SU-DHL-6 (cell line): ENCODE measurements at regions not wholly inside any gene's neighbourhood (a gene's known extent, or its start where the extent isn't known, plus 50 kb on each side); places are given as distances from the start of the nearest gene placed in this dataset.

Experiments used
- H2AFZ ChIP-seq: fragments of 200-600 bp; sonication (generic); 2 replicates; pipeline ENCODE4 v1.6.1; 2014; ENCODE audit warnings: low read depth, mild to moderate bottlenecking, moderate library complexity, mixed read lengths, antibody characterized with exemption, low read length; ENCODE audit not compliant: severe bottlenecking
- H3F3A ChIP-seq: fragments of 200-600 bp; shearing (Covaris generic); 2 replicates; pipeline ENCODE4 v1.6.0; 2016; ENCODE audit warnings: antibody characterized with exemption, mild to moderate bottlenecking; ENCODE audit not compliant: insufficient read depth
- H3K27ac ChIP-seq: fragments of 200-600 bp; sonication (generic); 2 replicates; pipeline ENCODE4 v1.5.1; 2016; ENCODE audit warnings: low read depth, mild to moderate bottlenecking, low read length, moderate library complexity, mixed read lengths
- H3K27me3 ChIP-seq: fragments of 200-600 bp; sonication (generic), shearing (Covaris generic); 2 replicates; pipeline ENCODE4 v1.6.0; 2014; ENCODE audit warnings: mild to moderate bottlenecking, low read length
- H3K36me3 ChIP-seq: fragments of 200-600 bp; sonication (generic); 2 replicates; pipeline ENCODE4 v1.6.1; 2014; ENCODE audit warnings: mild to moderate bottlenecking, low read length, mixed read lengths
- H3K4me2 ChIP-seq: fragments of 300-600, 200-600 bp; shearing (Covaris generic), sonication (generic); 2 replicates; pipeline ENCODE4 v1.6.0; 2014; ENCODE audit warnings: low read length, low read depth, mild to moderate bottlenecking; ENCODE audit not compliant: poor library complexity, severe bottlenecking
- H3K4me3 ChIP-seq: fragments of 200-600 bp; sonication (generic); 2 replicates; pipeline ENCODE4 v1.5.1; 2014; ENCODE audit warnings: antibody characterized with exemption, low read length, mild to moderate bottlenecking, mixed read lengths; ENCODE audit not compliant: insufficient read depth, poor library complexity, severe bottlenecking
- H3K79me2 ChIP-seq: fragments of 200-600 bp; sonication (generic); 2 replicates; pipeline ENCODE4 v1.6.1; 2014; ENCODE audit warnings: mild to moderate bottlenecking, low read length, moderate library complexity; ENCODE audit not compliant: insufficient read depth
- H3K9ac ChIP-seq: fragments of 200-600 bp; sonication (generic); 2 replicates; pipeline ENCODE4 v1.7.0; 2014; ENCODE audit warnings: mild to moderate bottlenecking, low read length
- H3K9me2 ChIP-seq: fragments of 200-600 bp; sonication (generic); replicated peaks from 2 replicates; pipeline ENCODE4 v1.6.1; 2014; ENCODE audit warnings: low read length; ENCODE audit not compliant: insufficient read depth
- H3K9me3 ChIP-seq: fragments of 200-600 bp; sonication (generic); 2 replicates; pipeline ENCODE4 v1.6.1; 2014; ENCODE audit warnings: low read length, mixed read lengths; ENCODE audit not compliant: insufficient read depth
- H4K20me1 ChIP-seq: fragments of 200-600 bp; sonication (generic); 2 replicates; pipeline ENCODE4 v1.6.1; 2014; ENCODE audit warnings: low read depth, mild to moderate bottlenecking, antibody characterized with exemption, low read length, moderate library complexity, mixed read lengths
- EZH2phosphoT487 ChIP-seq: fragments of 200-600 bp; sonication (generic), shearing (Covaris generic); conservative IDR thresholded peaks from 2 replicates; pipeline ENCODE4 v1.6.1; 2018; ENCODE audit warnings: mild to moderate bottlenecking, antibody characterized with exemption, low read length, moderate library complexity, mixed read lengths
- TF ChIP-seq, protein P1 (sequence below): fragments of 200-600 bp; sonication (generic); IDR thresholded peaks from one replicate; pipeline ENCODE4 v1.5.1; 2017; ENCODE audit warnings: antibody characterized with exemption, mild to moderate bottlenecking, low read length, moderate library complexity; ENCODE audit not compliant: insufficient read depth, poor library complexity, severe bottlenecking

GRCh38 chr18:8970843-8971242 is 131.7 kb upstream of the NDUFV2 start:
- no peaks in the 10 kb centered on the region for H3K36me3 ChIP-seq
- H3K9me3 ChIP-seq: no peaks in the 10 kb centered on the region
- no peak overlapping the region for H3K4me2 ChIP-seq
- no peak overlapping the region for H2AFZ ChIP-seq
- no peak overlapping the region for H3K27ac ChIP-seq
- H3K79me2 ChIP-seq: no peaks in the 10 kb centered on the region
- H3K9ac ChIP-seq: no peak overlapping the region
- H3K9me2 ChIP-seq: no peaks in the 10 kb centered on the region
- TF ChIP-seq EZH2phosphoT487: no peak
- TF ChIP-seq, protein P1, sequence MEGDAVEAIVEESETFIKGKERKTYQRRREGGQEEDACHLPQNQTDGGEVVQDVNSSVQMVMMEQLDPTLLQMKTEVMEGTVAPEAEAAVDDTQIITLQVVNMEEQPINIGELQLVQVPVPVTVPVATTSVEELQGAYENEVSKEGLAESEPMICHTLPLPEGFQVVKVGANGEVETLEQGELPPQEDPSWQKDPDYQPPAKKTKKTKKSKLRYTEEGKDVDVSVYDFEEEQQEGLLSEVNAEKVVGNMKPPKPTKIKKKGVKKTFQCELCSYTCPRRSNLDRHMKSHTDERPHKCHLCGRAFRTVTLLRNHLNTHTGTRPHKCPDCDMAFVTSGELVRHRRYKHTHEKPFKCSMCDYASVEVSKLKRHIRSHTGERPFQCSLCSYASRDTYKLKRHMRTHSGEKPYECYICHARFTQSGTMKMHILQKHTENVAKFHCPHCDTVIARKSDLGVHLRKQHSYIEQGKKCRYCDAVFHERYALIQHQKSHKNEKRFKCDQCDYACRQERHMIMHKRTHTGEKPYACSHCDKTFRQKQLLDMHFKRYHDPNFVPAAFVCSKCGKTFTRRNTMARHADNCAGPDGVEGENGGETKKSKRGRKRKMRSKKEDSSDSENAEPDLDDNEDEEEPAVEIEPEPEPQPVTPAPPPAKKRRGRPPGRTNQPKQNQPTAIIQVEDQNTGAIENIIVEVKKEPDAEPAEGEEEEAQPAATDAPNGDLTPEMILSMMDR: no peak
- H4K20me1 ChIP-seq: no peaks in the 10 kb centered on the region
- H3K4me3 ChIP-seq: no peak overlapping the region
- H3K27me3 ChIP-seq: no peaks in the 10 kb centered on the region
- H3F3A ChIP-seq: no peaks in the 10 kb centered on the region

DNA sequence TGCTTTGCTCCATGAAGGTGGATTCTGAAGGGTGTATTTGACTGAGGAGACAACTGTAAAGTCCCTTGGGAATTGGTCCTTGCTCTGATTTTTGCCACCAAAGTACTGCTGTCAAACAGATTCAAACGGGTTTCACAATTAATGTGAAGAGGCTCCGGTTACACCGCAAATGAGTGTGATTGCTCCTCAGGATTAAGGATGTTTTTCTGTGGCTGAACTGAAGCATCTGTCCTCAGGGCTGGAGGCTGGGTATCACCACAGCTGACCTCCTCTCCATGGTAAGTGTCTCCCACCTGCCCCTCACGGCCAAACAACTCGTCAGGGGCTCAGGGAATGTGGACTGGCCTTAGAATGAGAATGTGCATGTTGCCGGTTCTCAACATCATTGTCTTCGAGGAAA is 130.4 kb upstream of the NDUFV2 start:
- H3F3A ChIP-seq: no peaks in the 10 kb centered on the region
- H3K9me2 ChIP-seq: no peaks in the 10 kb centered on the region
- no peak overlapping the region for H3K4me2 ChIP-seq
- H3K27ac ChIP-seq: no peak overlapping the region
- H3K27me3 ChIP-seq: no peaks in the 10 kb centered on the region
- H3K4me3 ChIP-seq: no peak overlapping the region
- no peak overlapping the region for H3K9ac ChIP-seq
- no peaks in the 10 kb centered on the region for H4K20me1 ChIP-seq
- H3K36me3 ChIP-seq: no peaks in the 10 kb centered on the region
- H3K79me2 ChIP-seq: no peaks in the 10 kb centered on the region
- H3K9me3 ChIP-seq: no peaks in the 10 kb centered on the region
- TF ChIP-seq, protein P1: no peak
- no peak for TF ChIP-seq EZH2phosphoT487
- no peak overlapping the region for H2AFZ ChIP-seq

DNA sequence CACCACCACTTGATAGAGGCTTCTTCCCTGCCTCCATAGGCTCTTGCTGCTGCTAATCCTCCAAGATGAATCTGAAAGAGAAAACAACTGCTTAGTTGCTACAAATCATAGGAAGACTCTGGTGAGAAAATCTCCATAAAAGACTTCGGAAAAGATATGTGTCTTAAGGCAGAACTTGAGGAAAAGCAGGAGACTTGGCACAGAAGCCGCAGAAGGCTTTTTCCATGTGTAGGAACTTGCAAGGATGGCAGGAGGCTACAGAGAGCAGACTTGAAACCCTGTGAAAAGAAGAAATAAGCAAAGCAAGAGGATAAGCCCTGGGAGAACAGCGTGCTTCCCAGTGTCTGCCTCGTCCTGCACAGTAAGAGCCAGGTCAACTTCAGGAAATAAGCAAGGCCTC is 128.2 kb upstream of the NDUFV2 start:
- H3K9me2 ChIP-seq: no peaks in the 10 kb centered on the region
- H3F3A ChIP-seq: no peaks in the 10 kb centered on the region
- no peaks in the 10 kb centered on the region for H3K9me3 ChIP-seq
- H2AFZ ChIP-seq: no peak overlapping the region
- H4K20me1 ChIP-seq: no peaks in the 10 kb centered on the region
- H3K4me3 ChIP-seq: no peak overlapping the region
- H3K27me3 ChIP-seq: no peaks in the 10 kb centered on the region
- H3K36me3 ChIP-seq: no peaks in the 10 kb centered on the region
- H3K4me2 ChIP-seq: no peak overlapping the region
- H3K27ac ChIP-seq: no peak overlapping the region
- H3K79me2 ChIP-seq: no peaks in the 10 kb centered on the region
- no peak overlapping the region for H3K9ac ChIP-seq
- TF ChIP-seq, protein P1: no peak

DNA sequence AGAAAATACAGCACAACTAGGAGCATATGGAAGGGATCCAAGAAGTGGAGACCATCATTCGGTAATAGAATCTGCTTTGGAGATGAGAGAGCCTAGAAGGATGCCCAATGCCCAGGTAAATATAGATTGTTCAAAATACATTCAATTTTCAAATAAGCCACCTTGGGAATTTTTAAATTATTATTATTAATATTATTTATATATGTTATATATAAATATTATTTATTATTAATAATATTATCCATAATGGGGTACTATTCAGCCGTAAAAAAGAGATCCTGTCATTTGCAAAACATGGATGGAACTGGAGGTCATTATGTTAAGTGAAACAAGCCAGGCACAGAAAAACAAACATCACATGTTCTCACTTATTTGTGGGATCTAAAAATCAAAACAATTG is 127.8 kb upstream of the NDUFV2 start:
- Histone ChIP-seq H3K9ac (no peak overlapping the region), H3K9me2 (no peaks in the 10 kb centered on the region), H4K20me1 (no peaks in the 10 kb centered on the region), H3F3A (no peaks in the 10 kb centered on the region), H3K4me2 (no peak overlapping the region), H3K27me3 (no peaks in the 10 kb centered on the region), H2AFZ (no peak overlapping the region), H3K9me3 (no peaks in the 10 kb centered on the region), H3K27ac (no peak overlapping the region), H3K79me2 (no peaks in the 10 kb centered on the region), H3K36me3 (no peaks in the 10 kb centered on the region), H3K4me3 (no peak overlapping the region)
- TF ChIP-seq, protein P1: no peak
- no peak for TF ChIP-seq EZH2phosphoT487
